H1 (cell line): ENCODE measurements at regions not wholly inside any gene's neighbourhood (a gene's known extent, or its start where the extent isn't known, plus 50 kb on each side); places are given as distances from the start of the nearest gene placed in this dataset.

Experiments used
- CHD2 ChIP-seq: IDR thresholded peaks from 2 replicates; pipeline ENCODE4 v1.6.1; 2012; ENCODE audit warnings: low read length, improper control_type of control experiment
- CHD7 ChIP-seq: fragments of 300-600 bp; sonication (generic); IDR thresholded peaks from 2 replicates; pipeline ENCODE4 v1.7.1; 2012; ENCODE audit warnings: low read length, moderate library complexity, mild to moderate bottlenecking, inconsistent platforms; ENCODE audit not compliant: insufficient replicate concordance
- CREB1 ChIP-seq: IDR thresholded peaks from 2 replicates; pipeline ENCODE4 v1.6.1; 2012; ENCODE audit warnings: inconsistent platforms
- CTCF ChIP-seq, 3 experiments: IDR thresholded peaks; 1 replicate in 2 of 3; 2 replicates in 1 of 3; pipeline versions ENCODE4 v1.5.1 to v1.6.1; 2011; ENCODE audit warnings: low read length in 3 of 3, mild to moderate bottlenecking in 3 of 3, inconsistent platforms in 2 of 3, low read depth in 1 of 3, moderate library complexity in 1 of 3; ENCODE audit not compliant: insufficient read depth in 1 of 3; ENCODE audit errors: control extremely low read depth in 1 of 3
- EP300 ChIP-seq, 2 experiments: IDR thresholded peaks; 1 replicate in 1 of 2; 2 replicates in 1 of 2; pipeline ENCODE4 v1.6.1; 2011 to 2012; ENCODE audit warnings: low read depth in 2 of 2, low read length in 2 of 2, mild to moderate bottlenecking in 2 of 2, borderline replicate concordance in 1 of 2, inconsistent platforms in 1 of 2, moderate library complexity in 1 of 2
- JUND ChIP-seq: IDR thresholded peaks from 2 replicates; pipeline ENCODE4 v1.6.1; 2011; ENCODE audit warnings: mild to moderate bottlenecking, improper control_type of control experiment, low read length
- POLR2A ChIP-seq, 2 experiments: IDR thresholded peaks; 1 replicate in 1 of 2; 2 replicates in 1 of 2; pipeline ENCODE4 v1.6.1; 2011; ENCODE audit warnings: low read depth in 2 of 2, low read length in 2 of 2, mild to moderate bottlenecking in 2 of 2; ENCODE audit errors: control extremely low read depth in 1 of 2
- POLR2AphosphoS5 ChIP-seq: IDR thresholded peaks from 2 replicates; pipeline ENCODE4 v1.6.1; 2011; ENCODE audit warnings: low read depth, low read length
- RAD21 ChIP-seq, 2 experiments: IDR thresholded peaks in 1 of 2; conservative IDR thresholded peaks in 1 of 2; 2 replicates each; pipeline ENCODE4 v1.6.1; 2011; ENCODE audit warnings: low read depth in 2 of 2, low read length in 2 of 2, improper control_type of control experiment in 1 of 2, inconsistent platforms in 1 of 2, mild to moderate bottlenecking in 1 of 2, moderate library complexity in 1 of 2
- RBBP5 ChIP-seq: IDR thresholded peaks from 2 replicates; pipeline ENCODE4 v1.7.1; 2012; ENCODE audit warnings: low read depth, mild to moderate bottlenecking, inconsistent platforms, low read length, moderate library complexity, borderline replicate concordance
- TCF12 ChIP-seq: IDR thresholded peaks from 2 replicates; pipeline ENCODE4 v1.6.1; 2011; ENCODE audit warnings: low read depth, mild to moderate bottlenecking, low read length
- ZNF274 ChIP-seq: IDR thresholded peaks from 2 replicates; pipeline ENCODE4 v1.7.0; 2012; ENCODE audit warnings: low read length, borderline replicate concordance; ENCODE audit errors: extremely low read depth
- TF ChIP-seq, protein P1 (sequence below): IDR thresholded peaks from 2 replicates; pipeline ENCODE4 v1.6.1; 2012; ENCODE audit warnings: low read length, inconsistent platforms

DNA sequence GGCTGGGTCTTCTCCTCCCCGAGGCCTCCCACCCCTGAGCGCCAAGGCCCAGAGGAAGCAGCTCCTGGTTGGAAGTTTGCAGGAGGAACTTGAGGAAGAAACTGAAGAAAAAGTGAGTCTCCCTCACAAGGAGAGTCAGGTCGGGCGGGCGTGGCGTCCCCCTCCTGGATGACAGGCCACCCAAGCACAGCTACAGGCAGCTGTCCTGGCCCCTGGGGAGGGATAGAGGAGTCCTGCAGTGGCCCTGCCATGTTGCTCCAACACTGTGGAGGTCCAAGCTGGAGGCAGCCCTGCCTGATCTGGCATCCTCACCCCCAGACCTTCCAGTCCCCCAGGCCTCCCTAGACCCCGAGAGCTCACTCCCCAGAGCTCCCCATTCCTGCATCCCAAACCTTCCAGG is 1150.1 kb downstream of the BRD1 start:
- TF ChIP-seq CREB1 (no peak), POLR2A (IDR thresholded peaks at IDR 0.05; ENCODE audit: control extremely low read depth in 1 of 2, low read depth in 2 of 2, low read length in 2 of 2) (no peak), TCF12 (no peak), CTCF (IDR thresholded peaks at IDR 0.05; ENCODE audit: control extremely low read depth in 1 of 3, insufficient read depth in 1 of 3, low read depth in 1 of 3, low read length in 3 of 3) (no peak), CHD2 (no peak), POLR2AphosphoS5 (no peak), RAD21 (IDR thresholded peaks at IDR 0.05 in 1 of 2, conservative IDR thresholded peaks at IDR 0.05 in 1 of 2; ENCODE audit: low read depth in 2 of 2, low read length in 2 of 2) (no peak), CHD7 (no peak), RBBP5 (no peak), ZNF274 (no peak), EP300 (IDR thresholded peaks at IDR 0.05; ENCODE audit: borderline replicate concordance in 1 of 2, low read depth in 2 of 2, low read length in 2 of 2) (no peak), JUND (no peak)
- TF ChIP-seq, protein P1, sequence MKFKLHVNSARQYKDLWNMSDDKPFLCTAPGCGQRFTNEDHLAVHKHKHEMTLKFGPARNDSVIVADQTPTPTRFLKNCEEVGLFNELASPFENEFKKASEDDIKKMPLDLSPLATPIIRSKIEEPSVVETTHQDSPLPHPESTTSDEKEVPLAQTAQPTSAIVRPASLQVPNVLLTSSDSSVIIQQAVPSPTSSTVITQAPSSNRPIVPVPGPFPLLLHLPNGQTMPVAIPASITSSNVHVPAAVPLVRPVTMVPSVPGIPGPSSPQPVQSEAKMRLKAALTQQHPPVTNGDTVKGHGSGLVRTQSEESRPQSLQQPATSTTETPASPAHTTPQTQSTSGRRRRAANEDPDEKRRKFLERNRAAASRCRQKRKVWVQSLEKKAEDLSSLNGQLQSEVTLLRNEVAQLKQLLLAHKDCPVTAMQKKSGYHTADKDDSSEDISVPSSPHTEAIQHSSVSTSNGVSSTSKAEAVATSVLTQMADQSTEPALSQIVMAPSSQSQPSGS: no peak
